HG03571 (cell line): ENCODE measurements at regions not wholly inside any gene's neighbourhood (a gene's known extent, or its start where the extent isn't known, plus 50 kb on each side); places are given as distances from the start of the nearest gene placed in this dataset.
A peak's percentile ranks its signal among the peaks of the same experiment; 100 is the strongest.

Experiments
- ATAC-seq: cut with Tn5 transposase; IDR thresholded peaks from one replicate; pipeline ENCODE4 v1.9.1; 2021; ENCODE audit not compliant: unreplicated experiment

DNA sequence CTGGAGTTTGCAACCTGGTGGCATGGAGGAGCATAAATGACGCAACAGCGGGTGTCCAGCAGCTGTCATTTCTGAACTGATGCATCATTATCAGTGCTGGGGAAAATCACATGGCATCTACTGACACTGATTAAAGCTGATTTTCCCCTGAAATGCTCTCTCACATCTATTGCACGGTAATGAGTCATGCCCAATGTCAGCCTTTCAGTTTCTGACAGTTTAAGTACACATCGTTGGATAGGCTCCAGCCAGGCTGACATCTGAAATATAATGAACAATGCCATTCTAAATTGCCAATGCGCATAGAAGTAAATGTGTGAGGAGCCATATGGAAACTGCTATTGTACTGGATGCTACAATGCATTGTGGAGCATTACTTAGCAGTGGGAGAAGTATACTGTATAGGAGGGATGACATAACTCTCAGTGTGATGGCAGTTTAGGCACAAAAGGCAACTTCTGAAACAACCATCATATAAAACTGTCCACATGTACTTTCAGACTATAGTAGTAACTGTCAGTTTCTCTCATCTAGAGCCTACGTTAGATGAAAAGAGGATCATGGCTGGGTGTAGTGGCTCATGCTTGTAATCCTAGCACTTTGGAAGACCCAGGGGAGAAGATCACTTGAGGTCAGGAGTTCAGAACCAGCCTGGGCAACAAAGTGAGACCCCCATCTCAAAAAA lies 389.3 kb upstream of the DMAC1 start:
- ATAC-seq: no peak

DNA sequence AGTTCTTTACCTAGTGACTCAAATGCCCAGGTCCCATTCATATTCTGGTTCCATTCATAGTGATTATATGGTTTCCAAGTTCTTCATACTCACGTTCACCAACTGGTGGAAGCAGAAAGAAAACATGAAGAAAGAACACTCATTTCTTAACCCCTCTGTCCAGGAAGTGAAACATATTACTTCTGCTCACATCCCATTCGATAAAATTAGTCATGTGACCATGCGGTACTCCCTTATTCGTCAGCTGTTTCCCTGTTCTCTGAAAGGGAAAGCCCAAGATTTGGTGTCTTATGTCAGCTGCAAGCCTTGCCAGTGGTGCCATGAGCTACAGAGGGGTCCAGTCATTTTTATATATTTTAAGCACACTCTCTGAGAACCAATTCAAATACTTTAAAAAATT lies 387.0 kb upstream of the DMAC1 start:
- ATAC-seq: no peak

DNA sequence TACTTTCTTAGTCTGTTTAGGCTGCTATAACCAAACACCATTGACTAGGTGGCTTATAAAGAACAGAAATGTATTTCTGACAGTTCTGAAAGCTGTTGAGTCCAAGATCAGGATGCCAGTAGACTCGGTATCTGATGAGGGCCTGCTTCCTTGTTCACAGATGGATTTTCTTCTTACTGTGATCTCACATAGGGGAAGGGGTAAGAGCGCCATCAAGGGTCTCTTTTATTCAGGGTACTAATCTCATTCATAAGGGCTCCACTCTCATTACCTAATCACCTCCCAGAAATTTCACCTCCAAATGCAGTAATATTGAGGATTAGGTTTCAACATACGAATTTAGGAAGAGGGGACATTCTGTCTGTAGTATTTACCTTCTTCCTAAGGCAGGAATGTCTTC lies 384.0 kb upstream of the DMAC1 start:
- no peak for ATAC-seq

DNA sequence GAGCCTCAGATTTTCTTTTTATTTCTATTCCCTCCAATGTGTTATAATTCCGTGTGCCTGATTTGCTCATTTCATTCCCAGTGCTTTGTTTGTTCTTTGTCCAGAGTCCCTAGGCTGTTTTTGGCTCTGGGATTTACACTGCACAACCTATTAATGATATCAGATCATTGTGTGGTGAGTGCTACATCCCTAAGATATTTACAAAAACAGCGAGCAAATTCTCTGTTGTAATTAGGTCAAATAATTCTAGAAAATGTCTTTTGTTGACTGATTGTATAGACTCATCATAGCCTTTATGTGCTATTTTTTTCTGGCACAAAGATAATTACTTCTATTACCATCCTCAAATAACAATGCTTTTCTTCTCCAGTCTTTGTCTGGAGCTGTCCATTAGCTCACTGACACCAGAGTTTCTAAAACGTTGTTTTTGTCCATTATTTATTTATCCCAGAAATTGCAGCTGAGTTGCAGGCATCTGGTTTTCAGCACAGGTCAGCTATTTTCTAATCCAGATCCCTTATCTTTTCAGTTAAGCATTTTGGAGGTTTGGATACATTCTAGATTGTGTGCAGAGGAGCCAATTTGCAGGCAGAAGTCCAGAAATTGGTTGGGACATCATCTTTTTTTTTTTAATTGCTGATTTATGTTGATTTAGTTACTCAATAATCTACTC lies 379.9 kb upstream of the DMAC1 start:
- ATAC-seq: no peak

DNA sequence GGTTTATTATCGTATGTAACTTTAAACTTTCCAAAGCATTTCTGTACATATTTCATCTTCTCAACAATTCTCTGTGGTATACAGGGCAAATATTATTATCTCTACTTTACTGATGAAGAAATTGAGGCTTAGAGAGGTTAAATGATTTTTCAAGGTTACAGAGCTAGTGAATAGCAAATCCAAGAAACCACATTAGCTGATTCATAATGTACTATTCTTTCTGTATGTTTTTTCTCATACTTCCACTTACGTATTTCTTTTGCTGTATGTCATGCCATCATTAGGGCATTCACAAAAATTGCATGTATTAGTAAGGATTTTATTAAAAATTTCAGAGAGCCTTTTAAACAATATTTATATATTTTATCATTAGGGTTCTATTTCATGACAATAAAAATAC lies 372.4 kb upstream of the DMAC1 start:
- ATAC-seq: no peak

DNA sequence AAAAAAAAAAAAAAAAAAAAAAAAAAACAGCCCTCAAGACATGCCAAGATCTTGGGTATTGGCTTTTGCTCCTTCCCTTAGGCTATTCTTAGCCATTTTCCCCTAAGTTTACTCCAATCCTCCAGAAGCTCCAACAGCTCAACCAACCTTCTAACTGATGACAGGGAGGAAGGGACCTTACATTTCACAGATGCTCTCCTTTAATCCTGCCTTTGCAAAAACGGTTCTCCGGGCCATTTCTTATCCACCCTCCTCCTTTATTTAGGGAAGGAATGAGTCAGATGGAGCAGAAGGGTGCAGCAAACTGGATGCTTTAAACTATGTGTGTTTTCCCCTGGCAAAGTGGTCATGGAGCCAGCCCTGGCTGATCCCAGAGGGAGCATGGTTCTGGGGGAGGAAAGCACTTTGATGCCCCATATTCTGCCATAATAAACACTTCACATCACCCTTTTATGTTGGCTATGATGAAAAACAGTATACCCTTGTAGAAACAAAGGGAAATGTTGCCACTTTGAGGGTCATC lies 369.4 kb upstream of the DMAC1 start:
- ATAC-seq: no peak

DNA sequence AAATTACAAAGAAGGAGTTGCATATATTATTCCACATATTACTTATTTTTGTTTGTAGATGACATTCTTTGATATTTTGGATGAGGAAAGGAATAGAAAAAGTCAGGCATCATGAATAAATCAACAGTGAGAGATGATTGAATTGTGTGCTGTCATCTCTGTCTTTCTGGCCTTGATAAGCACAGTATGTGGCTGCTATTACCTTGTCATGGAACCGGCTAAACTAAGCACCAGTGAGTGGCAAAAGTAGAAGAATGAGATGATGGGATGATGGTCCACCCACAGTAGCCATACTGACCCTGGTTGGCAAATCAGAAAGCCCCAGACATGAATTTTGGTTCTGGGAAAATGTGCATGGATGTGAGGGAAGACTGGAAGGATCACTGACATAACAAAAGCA lies 361.2 kb upstream of the DMAC1 start:
- ATAC-seq: no peak

DNA sequence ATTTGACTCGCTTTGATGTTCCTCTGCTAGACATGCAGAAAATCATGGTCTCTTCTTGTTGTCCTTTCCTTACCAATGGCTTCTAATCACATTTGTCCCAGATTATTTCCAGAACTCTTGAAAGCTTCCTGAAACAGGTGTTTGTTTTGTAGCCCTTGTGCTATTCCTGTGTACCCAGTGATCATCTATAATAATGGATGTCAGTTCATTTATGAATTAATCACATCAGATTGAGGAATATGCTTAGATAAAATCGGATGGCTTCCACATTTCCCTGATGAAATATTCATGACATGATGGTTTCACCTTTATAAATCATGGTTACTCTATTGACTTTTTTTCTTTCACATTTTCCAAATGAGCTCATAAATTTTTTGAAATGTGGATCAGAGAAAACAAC lies 359.0 kb upstream of the DMAC1 start:
- no peak for ATAC-seq

DNA sequence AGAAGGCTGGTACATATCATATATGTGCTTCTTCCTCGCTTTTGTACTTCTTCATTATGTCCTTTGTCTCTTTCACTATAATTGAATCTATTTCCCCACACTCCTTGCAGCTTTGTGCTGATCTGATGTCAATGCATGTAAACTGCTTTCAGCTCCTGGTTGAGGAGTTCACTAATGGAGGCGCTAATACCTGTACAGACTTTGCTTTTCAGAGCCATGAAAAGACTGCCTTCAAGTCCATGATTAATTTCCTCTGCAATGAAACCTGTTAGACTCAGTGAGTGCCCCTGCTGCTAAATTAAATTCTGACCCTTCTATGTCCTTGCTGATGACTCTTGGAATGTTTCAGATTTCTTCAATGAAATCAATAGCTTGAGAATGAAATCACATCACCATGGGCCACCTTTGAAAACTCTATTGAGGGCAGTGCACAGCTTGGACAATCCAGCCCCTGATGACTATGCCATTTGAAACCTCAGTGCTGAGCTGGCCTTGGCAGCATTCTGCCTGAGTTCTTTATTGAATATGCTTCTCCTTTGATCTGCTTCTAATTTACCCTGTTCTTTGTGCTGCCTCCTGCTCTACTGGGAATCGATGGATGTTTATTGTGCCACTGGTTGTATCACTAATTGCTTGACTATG lies 358.2 kb upstream of the DMAC1 start:
- no peak for ATAC-seq

DNA sequence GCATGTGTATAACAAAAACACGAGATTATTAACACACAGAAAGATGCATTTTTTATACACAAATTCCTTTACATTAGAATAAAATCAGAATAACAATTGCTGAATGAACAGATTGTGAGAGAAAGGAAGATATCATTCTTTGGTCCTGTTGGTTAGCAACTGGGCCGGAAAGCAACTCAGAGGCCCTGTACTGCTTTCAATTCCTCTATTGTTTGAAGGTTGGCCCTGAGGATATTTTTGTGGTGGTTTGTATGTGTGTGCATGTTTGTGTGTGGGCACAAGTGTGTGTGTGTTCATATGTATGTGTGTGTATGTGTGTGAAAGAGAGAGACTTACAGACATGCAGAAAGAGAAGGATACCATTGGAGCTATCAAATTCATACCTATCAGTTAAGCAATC lies 356.8 kb upstream of the DMAC1 start:
- ATAC-seq: no peak

DNA sequence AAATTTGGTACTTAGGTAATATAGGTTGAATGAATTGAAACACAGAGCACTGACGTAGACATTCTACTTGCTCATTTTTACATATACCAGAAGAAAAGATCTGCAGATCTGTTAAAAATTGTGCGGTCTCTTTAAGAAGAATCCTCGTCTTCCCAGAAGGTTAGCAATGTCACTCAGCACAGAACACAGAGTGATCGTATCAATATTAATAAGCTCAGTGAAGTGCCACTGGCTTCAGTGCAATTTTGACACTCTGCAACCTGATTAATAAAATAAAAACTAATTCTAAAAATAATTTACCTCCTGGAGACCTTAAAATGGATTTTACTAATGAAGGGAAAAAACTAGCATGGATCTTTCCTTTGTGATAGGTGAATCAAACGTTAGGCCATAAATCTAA lies 356.1 kb upstream of the DMAC1 start:
- ATAC-seq: no peak

DNA sequence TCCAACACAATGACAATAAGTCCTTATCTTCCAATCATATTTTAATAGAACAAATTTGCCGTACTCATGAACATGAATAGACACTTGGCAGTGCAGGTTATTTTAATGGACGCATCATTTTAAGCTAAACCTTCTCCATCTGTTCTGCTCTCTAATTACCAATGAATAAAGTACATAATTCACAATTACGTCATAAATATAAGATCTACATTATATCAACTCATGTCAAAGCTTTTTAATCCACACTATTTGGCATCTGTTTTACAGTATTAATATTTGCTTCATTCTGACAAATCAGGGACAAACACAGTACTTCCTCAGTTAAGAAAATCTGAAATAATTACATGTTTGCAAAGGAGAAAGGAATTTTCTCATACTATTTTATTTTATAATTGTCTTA lies 344.1 kb upstream of the DMAC1 start:
- no peak for ATAC-seq

DNA sequence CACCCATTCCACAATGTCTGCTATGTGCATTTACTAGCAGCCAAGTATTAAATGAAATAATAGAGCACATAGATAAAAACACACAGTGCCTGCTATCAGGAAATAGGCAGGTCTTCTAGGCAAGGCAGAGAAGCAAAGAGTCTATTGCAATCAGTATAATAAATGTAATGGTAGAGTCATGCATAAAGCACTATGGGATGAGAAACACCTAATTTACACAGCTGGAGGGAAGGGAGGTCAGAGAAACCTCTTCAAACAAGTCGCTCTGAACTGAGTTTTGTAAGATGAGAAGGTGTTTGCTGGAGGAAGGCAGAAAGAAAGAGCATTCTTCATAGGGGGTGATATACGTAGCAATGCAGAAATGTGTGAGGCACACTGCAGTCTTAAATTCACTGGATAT lies 341.0 kb upstream of the DMAC1 start:
- ATAC-seq: no peak

DNA sequence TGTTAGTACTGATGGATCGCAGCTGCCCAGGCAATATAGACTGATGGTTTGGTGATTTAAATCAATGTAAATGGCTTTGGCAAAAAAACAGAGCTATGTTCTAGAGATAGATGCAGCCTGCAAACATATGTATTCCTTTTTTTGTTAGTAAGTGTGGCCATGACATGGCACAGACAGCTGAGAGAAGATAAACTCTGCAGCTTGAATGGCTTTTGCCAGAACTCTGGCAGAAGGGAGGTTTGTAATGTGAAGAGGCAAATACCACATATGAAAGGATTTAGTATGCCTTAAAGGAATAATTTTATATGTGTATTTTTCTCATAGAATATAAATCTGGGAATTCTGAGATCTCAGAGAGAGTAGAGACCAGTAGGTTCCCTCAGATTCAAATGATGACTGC lies 340.2 kb upstream of the DMAC1 start:
- no peak for ATAC-seq

DNA sequence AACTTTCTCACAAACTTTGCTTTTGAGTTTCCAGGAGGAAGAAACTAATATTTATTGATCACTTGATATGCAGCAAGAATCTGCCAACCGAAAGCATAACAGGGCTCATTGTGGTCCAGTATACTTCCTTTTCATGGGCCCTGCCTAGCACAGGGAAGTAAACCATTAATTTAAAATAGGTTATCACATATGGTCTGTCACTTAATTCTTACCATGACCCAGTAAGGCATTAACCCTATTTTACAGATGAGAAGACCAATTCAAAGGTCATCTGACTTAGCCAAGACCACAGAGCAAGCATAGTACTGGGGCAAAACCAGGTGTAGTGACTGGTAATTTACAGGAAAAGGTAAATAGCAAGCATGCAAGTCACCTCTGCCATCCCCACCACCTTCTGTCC lies 336.9 kb upstream of the DMAC1 start:
- peak; percentile 85 for ATAC-seq

DNA sequence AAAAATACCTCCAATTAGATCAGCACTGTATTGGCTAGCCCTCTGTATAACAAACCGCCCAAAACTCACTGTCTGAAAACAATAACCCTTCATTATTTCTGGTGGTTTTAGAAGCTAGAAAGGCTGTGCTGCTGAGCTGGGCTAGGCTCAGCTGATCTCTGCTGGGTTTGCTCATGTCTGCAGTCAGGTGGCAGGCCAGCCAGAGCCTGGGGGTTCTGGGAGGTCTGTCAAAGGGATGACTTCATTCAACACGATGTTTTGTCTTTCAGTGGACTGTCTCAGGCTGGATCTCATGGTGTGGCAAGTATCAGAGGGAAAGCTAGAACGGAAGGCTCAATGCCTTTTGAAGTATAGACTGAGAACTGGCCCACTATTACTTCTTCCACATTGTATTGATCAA lies 335.1 kb upstream of the DMAC1 start:
- no peak for ATAC-seq

DNA sequence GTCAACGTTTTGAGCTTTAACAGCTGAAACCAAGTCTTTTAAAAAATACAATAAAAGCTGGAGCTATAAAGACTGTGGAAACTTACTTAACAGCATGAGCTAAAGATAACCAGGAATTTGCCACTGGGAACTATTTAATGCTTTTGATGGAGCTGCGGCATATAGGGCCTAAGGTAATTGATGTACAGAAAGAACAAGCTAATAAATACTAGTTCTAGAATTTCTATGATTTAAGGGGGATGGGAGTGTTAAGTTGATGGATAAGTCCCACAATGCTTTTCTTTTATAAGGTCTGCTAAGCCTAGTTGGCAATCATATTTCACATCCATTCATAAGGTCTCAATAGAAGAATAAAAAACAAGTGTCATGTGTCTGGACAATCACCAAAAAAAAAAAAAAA lies 334.0 kb upstream of the DMAC1 start:
- no peak for ATAC-seq

DNA sequence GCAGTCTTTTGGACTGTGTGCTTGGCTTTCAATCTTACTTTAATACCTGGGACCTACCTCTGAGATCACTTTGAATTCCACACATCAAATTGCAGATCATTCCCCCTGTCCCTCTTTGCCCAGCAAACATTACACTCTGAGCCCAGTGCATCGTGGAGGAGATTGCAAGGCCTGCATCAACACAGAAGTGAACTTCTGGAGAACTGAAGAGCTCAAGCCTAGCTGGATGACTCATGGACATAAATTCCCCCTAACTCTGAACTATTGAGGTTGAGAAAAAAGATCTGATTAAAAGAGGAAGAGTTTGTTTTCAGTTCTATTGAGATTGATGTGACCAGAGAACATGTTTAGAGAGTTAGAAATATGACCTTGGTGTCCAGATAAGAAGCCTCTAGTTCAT lies 316.0 kb upstream of the DMAC1 start:
- no peak for ATAC-seq

DNA sequence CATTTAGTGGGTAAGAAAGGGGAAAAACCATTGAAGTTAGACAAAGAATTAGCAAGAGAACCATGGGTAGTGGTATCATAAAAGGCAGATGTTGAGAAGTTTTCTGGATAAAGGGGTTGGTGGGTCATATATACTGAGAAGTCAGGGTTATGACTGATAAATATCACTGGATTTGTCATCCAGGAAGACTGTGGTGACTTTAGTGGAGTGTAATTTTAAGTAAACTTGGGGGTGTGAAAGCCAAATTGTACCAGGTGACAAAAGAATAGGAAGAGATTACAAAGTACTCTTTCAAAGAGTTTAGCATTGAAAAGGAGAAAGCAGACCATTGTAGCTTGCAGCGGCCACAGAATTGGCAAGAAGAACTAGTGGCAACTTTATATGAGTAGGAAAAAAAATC lies 315.2 kb upstream of the DMAC1 start:
- no peak for ATAC-seq

DNA sequence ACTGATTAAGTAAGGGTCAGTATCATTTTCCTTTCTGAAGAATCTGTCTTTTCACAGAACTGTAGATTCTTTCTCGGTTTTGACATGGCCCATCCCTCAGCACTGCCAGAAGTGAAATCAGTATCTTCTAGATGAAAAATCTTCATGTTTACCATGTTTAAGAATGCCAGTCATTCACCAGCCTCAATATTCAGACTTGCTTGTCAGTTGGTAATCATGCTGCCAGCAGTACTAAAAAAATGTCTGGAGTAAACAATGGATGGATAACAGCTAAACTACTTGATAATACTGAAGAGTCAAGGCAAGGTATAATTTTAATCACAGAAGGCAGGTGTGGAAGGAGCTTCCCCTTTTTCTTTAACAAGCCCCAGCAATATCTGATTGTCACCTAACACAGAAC lies 306.8 kb upstream of the DMAC1 start:
- ATAC-seq: no peak

DNA sequence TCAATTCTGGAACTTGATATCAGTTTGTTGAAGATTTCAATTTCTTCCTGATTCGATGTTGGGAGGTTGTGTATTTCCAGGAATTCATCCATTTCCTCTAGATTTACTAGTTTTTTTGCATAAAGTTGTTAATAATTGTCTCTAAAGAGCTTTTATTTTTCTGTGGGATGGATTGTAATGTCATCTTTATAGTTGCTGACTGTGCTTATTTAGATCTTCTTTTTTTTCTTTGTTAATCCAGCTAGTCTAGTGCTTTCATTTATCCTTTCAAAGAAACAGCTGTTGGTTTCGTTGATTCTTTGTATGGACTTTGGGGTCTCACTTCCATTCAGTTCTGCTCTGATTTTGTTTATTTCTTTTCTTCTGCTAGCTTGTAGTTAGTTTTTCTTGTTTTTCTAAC lies 302.0 kb upstream of the DMAC1 start:
- no peak for ATAC-seq

DNA sequence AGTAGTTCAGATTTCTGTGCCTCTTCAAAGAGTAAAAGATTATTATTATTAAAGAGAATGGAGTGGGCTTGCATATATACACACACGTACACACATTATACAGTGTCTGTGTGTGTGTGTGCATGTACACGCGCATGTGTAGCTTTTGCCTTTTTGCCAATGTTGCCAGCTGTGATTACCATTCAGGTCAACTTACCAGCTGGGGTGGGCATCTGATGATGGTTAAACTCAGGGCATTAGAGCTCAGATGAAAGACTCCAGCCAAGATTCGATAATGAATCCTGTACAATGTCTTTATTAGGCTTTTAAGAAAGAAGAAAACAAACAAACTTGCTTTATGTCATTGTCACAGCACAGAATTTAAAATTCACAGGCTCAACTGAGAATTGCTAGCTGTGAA lies 296.5 kb upstream of the DMAC1 start:
- ATAC-seq: no peak
